Progenitor cell of endocrine pancreas (in vitro differentiated cells): ENCODE measurements at regions not wholly inside any gene's neighbourhood (a gene's known extent, or its start where the extent isn't known, plus 50 kb on each side); places are given as distances from the start of the nearest gene placed in this dataset.

Experiments used
- DNase-seq: peaks from one replicate; pipeline ENCODE4 v3.0.0; 2021; ENCODE audit warnings: low spot score; ENCODE audit not compliant: unreplicated experiment
- H3K27ac Mint-ChIP-seq: 2 replicates; pipeline ENCODE4 v1.8.0; 2021; ENCODE audit warnings: mild to moderate bottlenecking, moderate library complexity, mixed read lengths
- H3K27me3 Mint-ChIP-seq: 2 replicates; pipeline ENCODE4 v1.8.0; 2021; ENCODE audit warnings: mixed read lengths
- H3K36me3 Mint-ChIP-seq: 2 replicates; pipeline ENCODE4 v1.8.0; 2022; ENCODE audit warnings: mixed read lengths; ENCODE audit not compliant: insufficient read depth
- H3K4me1 Mint-ChIP-seq: 2 replicates; pipeline ENCODE4 v1.8.0; 2021; ENCODE audit warnings: low read depth, mixed read lengths
- H3K4me3 Mint-ChIP-seq: 2 replicates; pipeline ENCODE4 v1.8.0; 2021; ENCODE audit warnings: low read depth, mild to moderate bottlenecking, moderate library complexity, mixed read lengths
- H3K9me3 Mint-ChIP-seq: 2 replicates; pipeline ENCODE4 v1.8.0; 2021; ENCODE audit warnings: low read depth, mixed read lengths
- TF ChIP-seq, protein P1 (sequence below): fragments of 200-600 bp; sonication (generic); IDR thresholded peaks from one replicate; pipeline ENCODE4 v1.5.0; 2021; ENCODE audit warnings: antibody characterized with exemption, mild to moderate bottlenecking; ENCODE audit not compliant: unreplicated experiment

DNA sequence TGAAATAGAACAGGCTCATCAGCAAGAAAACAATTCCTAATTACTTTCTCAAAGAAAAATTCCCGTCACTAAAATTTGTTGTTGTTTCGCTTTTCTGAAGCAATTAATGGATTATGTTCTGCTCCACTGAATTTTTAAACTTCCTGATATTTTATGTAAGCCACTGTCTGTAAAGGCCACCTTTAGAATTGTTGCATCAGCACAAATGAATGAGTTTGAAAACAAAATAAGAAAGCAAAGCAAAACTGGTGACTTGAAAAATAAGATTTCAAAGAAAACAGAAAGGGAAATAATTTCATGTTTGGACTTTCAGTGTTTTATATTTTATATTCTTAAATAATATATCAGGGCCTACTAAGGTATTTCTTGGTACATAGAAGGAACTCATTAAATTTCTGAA lies 636.3 kb upstream of the TYRP1 start:
- TF ChIP-seq, protein P1, sequence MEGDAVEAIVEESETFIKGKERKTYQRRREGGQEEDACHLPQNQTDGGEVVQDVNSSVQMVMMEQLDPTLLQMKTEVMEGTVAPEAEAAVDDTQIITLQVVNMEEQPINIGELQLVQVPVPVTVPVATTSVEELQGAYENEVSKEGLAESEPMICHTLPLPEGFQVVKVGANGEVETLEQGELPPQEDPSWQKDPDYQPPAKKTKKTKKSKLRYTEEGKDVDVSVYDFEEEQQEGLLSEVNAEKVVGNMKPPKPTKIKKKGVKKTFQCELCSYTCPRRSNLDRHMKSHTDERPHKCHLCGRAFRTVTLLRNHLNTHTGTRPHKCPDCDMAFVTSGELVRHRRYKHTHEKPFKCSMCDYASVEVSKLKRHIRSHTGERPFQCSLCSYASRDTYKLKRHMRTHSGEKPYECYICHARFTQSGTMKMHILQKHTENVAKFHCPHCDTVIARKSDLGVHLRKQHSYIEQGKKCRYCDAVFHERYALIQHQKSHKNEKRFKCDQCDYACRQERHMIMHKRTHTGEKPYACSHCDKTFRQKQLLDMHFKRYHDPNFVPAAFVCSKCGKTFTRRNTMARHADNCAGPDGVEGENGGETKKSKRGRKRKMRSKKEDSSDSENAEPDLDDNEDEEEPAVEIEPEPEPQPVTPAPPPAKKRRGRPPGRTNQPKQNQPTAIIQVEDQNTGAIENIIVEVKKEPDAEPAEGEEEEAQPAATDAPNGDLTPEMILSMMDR = no peak
- Mint-ChIP-seq H3K27ac (no peak overlapping the region), H3K27me3 (no peaks in the 10 kb centered on the region), H3K9me3 (peaks cover 36% of the 10 kb centered on the region), H3K36me3 (peaks cover 4% of the 10 kb centered on the region), H3K4me1 (peaks cover 8% of the 10 kb centered on the region), H3K4me3 (no peak overlapping the region)
- no peak for DNase-seq

DNA sequence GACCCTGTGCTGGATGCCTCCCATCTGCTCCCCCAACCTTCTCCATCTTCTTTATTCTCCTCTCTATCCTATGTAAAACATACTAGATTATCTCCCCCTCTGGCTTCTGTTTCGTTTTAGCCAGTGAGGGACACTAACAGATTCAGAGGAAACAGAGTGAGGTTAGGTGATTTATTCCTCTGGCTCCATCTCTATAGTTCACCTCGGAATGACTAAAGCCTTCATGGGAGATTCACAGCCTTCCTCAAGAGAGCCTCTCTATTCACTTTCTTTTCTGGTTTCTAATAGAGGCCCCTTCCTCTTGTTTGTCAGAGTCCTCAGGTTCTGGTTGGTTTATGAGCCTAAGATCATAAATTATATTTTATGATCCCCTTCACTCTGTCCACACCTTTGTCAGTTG lies 633.1 kb upstream of the TYRP1 start:
- H3K4me1 Mint-ChIP-seq = peaks cover 18% of the 10 kb centered on the region
- no peak for DNase-seq

DNA sequence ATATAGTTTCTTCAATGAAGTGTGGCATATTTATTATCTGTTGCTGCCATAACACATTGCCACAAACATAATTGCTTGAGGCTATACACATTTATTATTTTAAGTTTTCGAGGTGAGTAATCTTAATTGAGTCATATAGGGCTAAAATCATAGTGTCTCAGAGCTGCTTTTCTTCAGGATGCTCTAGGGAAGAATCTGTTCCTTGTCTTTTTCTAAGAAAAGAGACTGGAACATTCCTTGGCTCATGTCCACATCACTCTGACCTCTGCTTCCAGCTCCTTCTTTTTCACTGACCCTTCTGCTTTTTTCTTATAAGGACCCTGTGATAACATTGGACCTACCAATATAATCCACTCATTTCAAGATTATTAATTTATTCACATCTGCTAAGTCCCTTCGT lies 632.4 kb upstream of the TYRP1 start:
- no peak overlapping the region for H3K4me3 Mint-ChIP-seq
- DNase-seq = no peak
- peaks cover 24% of the 10 kb centered on the region for H3K4me1 Mint-ChIP-seq
- peaks cover 10% of the 10 kb centered on the region for H3K9me3 Mint-ChIP-seq
- H3K27me3 Mint-ChIP-seq = no peaks in the 10 kb centered on the region
- TF ChIP-seq, protein P1 = no peak
- H3K27ac Mint-ChIP-seq = no peak overlapping the region
- no peaks in the 10 kb centered on the region for H3K36me3 Mint-ChIP-seq

More for the DNA sequence above, 633.1 kb upstream of the TYRP1 start:
- Mint-ChIP-seq H3K9me3 (peaks cover 11% of the 10 kb centered on the region), H3K4me3 (no peak overlapping the region), H3K36me3 (peaks cover under 1% of the 10 kb centered on the region), H3K27me3 (no peaks in the 10 kb centered on the region), H3K27ac (no peak overlapping the region)
- TF ChIP-seq, protein P1 = no peak

DNA sequence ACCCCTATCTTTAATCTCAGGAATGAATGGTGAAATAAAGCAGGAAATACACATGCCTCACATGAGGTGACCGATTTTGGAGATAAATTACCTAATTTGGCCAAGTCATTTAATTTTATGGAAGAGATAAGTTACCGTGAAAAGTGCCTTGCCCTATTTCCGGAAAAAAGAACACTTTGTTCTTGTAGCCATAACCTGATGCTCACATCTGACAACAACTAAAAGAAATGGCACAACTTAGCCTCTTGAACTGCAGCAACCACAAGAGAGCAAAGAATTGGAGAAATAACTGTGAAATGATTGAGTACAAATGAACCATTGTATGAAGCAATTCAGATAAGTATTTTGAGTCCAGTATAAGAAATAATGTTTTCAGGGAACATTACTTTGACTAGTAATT lies 628.1 kb upstream of the TYRP1 start:
- no peak for DNase-seq
- Mint-ChIP-seq H3K4me1 (peaks cover 16% of the 10 kb centered on the region), H3K27ac (no peak overlapping the region), H3K4me3 (no peak overlapping the region), H3K9me3 (no peaks in the 10 kb centered on the region), H3K36me3 (no peaks in the 10 kb centered on the region), H3K27me3 (no peaks in the 10 kb centered on the region)
- TF ChIP-seq, protein P1 = no peak

DNA sequence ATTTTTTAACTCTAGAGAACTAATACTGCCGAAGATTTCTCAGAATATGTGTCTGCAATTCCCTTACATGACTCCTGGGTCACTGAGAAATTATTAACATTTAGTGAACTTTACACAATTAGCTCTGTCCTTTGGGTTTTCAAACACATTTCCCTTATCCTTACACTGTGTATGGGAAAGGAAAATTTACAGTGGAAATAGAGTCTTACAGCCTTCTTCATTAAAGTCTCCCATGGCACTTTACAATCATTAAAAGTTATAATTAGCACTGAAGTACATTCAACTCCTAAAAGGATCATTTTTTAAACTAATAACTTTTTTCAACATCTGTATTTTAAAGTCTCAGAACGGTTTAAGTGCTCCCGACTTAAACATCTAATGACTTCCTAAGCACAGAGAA lies 627.5 kb upstream of the TYRP1 start:
- Mint-ChIP-seq H3K9me3 (no peaks in the 10 kb centered on the region), H3K27ac (no peak overlapping the region), H3K4me1 (peaks cover 16% of the 10 kb centered on the region), H3K4me3 (no peak overlapping the region), H3K27me3 (no peaks in the 10 kb centered on the region), H3K36me3 (no peaks in the 10 kb centered on the region)
- no peak for DNase-seq
- TF ChIP-seq, protein P1 = no peak
